NB4 (cell line): ENCODE measurements at regions not wholly inside any gene's neighbourhood (a gene's known extent, or its start where the extent isn't known, plus 50 kb on each side); places are given as distances from the start of the nearest gene placed in this dataset.

ENCODE experiments used
- CTCF ChIP-seq: IDR thresholded peaks from one replicate; pipeline ENCODE4 v1.5.1; 2012; ENCODE audit warnings: low read depth, low read length
- MYC ChIP-seq: IDR thresholded peaks from 2 replicates; pipeline ENCODE4 v1.6.1; 2011; ENCODE audit warnings: low read depth, low read length
- POLR2A ChIP-seq: IDR thresholded peaks from 2 replicates; pipeline ENCODE4 v1.6.1; 2011; ENCODE audit warnings: mild to moderate bottlenecking; ENCODE audit not compliant: insufficient read length; ENCODE audit errors: extremely low read depth

- TF ChIP-seq CTCF, result no peak
- no peak for TF ChIP-seq POLR2A
- no peak for TF ChIP-seq MYC
Observed at GRCh38 chr18:53943326-53943860, 281.1 kb downstream of the MBD2 start.
